ENCODE measurements at regions not wholly inside any gene's neighbourhood (a gene's known extent, or its start where the extent isn't known, plus 50 kb on each side); places are given as distances from the start of the nearest gene placed in this dataset.

GRCh38 chr1:58924016-58924565 lies 140.2 kb upstream of the JUN start:
- no peak for TF ChIP-seq POLR2AphosphoS5 (IDR thresholded peaks at IDR 0.05)
- TF ChIP-seq CTCF (IDR thresholded peaks at IDR 0.05), result no peak
- no peak for TF ChIP-seq POLR2A (IDR thresholded peaks at IDR 0.05)
